ENCODE measurements at regions not wholly inside any gene's neighbourhood (a gene's known extent, or its start where the extent isn't known, plus 50 kb on each side); places are given as distances from the start of the nearest gene placed in this dataset.
"Not testable (repeated sequence)": the region's sequence is repeated elsewhere in the genome, so short reads cannot be mapped to it uniquely, and the experiment has no call there.

DNA sequence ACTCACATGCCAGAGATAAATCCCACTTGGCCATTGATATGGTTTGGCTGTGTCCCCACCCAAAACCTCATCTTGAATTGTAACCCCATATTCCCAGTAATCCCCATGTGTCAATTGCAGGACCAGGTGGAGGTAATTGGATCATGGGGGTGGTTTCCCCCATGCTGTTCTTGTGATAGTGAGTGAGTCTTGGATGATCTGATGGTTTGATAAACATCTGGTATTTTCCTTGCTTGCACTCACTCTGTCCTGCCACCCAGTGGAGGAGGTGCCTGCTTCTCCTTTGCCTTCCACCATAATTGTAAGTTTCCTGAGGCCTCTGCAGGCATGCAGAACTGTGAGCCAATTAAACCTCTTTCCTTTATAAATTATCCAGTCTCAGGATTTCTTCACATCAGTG is 50.4 kb upstream of the B3GAT2 start:
- in situ Hi-C loops (cut with HindIII; ENCODE audit: low sequenced_read_pairs): not testable (repeated sequence)

- in situ Hi-C loops (cut with HindIII; ENCODE audit: low sequenced_read_pairs): no loop called here
Observed at GRCh38 chr6:71011871-71012371, 55.1 kb upstream of the B3GAT2 start.

- in situ Hi-C loops (cut with HindIII; ENCODE audit: low sequenced_read_pairs): no loop called here
Observed at GRCh38 chr6:71012866-71013469, 56.1 kb upstream of the B3GAT2 start.

DNA sequence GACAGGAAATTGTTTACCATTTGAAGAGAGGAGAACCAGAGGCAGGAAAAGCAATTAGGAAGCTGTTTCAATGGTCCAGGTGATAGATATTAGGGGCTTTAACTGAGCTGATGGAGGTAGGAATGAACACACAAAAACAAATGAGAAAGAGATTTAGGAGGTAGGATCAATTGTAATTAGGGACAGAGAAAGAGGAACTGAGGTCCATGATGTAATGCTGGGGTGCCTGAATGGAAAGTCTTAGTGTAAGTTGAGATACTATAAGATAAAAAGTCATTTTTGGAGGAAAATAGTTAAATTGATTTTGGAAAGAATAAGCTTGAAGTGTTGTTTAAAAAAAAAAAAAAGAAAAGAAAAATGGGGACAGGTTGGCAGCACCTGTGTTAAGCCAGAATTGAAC is 58.5 kb upstream of the B3GAT2 start:
- in situ Hi-C loops (cut with HindIII; ENCODE audit: low sequenced_read_pairs): no loop called here

- in situ Hi-C loops (cut with HindIII; ENCODE audit: low sequenced_read_pairs): no loop called here
Observed at GRCh38 chr6:71028236-71028876, 71.5 kb upstream of the B3GAT2 start.

- in situ Hi-C loops (cut with HindIII; ENCODE audit: low sequenced_read_pairs): no loop called here
Observed at GRCh38 chr6:71028877-71029252, 72.0 kb upstream of the B3GAT2 start.

- in situ Hi-C loops (cut with HindIII; ENCODE audit: low sequenced_read_pairs): no loop called here
Observed at GRCh38 chr6:71029555-71029954, 72.7 kb upstream of the B3GAT2 start.

- in situ Hi-C loops (cut with HindIII; ENCODE audit: low sequenced_read_pairs): no loop called here
Observed at GRCh38 chr6:71031912-71032311, 75.1 kb upstream of the B3GAT2 start.

GRCh38 chr6:71033171-71033570 is 76.3 kb upstream of the B3GAT2 start:
- in situ Hi-C loops (cut with HindIII; ENCODE audit: low sequenced_read_pairs): no loop called here

- in situ Hi-C loops (cut with HindIII; ENCODE audit: low sequenced_read_pairs): no loop called here
Observed at GRCh38 chr6:71033890-71034289, 77.0 kb upstream of the B3GAT2 start.

GRCh38 chr6:71034563-71035345 is 77.9 kb upstream of the B3GAT2 start:
- in situ Hi-C loops (cut with HindIII; ENCODE audit: low sequenced_read_pairs): no loop called here

DNA sequence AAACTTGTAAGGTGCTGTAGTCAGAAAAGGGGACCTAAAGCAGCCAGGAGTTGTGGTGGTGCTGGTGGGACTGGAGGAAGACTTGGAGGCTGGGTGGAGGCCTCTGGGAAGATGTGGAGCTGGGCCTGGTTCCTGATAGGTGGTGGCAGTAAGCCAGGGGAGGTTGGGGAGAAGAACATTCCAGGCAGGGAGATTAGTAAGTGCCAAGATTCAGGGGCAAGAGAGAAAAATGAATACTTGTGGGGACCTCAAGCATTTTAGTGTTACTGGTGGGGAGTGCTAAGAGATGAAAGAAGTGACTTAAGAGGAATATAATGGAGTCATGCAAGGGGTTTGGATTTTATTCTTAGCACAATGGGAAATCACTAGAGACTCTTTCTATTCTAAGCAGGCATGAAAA is 79.0 kb upstream of the B3GAT2 start:
- in situ Hi-C loops (cut with HindIII; ENCODE audit: low sequenced_read_pairs): no loop called here

- in situ Hi-C loops (cut with HindIII; ENCODE audit: low sequenced_read_pairs): no loop called here
Observed at GRCh38 chr6:71038711-71039344, 82.0 kb upstream of the B3GAT2 start.

- in situ Hi-C loops (cut with HindIII; ENCODE audit: low sequenced_read_pairs): no loop called here
Observed at GRCh38 chr6:71040043-71040442, 83.2 kb upstream of the B3GAT2 start.

- in situ Hi-C loops (cut with HindIII; ENCODE audit: low sequenced_read_pairs): no loop called here
Observed at GRCh38 chr6:71040841-71041240, 84.0 kb upstream of the B3GAT2 start.

DNA sequence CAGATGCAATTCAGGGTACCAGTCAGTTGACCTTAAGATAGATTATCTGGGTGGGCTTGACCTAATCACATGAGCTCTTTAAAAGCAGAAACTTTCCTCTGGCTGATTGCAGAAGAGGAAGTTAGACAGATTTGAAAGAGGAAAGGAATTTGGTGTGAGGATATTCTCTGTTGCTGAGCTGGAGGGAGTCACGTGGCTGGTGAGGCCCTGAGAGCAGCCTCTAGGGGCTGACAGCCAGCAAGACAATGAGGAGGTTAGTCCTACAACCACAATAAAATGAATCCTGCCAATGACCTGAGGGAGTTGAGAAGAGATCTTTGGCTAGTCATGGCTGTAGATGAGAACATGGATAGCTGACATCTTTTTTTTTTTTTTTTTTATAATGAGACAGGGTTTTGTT is 87.0 kb upstream of the B3GAT2 start:
- in situ Hi-C loops (cut with HindIII; ENCODE audit: low sequenced_read_pairs): no loop called here

DNA sequence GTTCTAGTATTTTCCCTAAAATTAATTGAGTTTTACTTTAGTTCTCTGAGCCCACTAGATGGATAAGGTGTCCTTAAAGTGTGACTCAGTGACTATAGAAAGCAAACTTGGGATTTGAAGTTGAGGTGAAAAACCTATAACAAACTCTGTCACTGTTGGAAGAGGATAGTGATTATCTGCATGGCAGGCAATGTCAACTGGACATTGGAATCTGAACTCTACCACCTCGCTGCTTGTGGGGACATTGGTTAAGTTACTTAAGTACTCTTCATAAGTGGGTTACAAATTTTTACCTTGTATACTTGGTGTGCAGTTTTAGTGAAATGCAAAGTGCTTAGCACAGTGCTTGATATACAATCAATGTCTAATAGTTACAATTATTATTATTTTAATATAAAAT is 87.9 kb upstream of the B3GAT2 start:
- in situ Hi-C loops (cut with HindIII; ENCODE audit: low sequenced_read_pairs): no loop called here

- in situ Hi-C loops (cut with HindIII; ENCODE audit: low sequenced_read_pairs): no loop called here
Observed at GRCh38 chr6:71045296-71045695, 88.4 kb upstream of the B3GAT2 start.

- in situ Hi-C loops (cut with HindIII; ENCODE audit: low sequenced_read_pairs): no loop called here
Observed at GRCh38 chr6:71047417-71047816, 90.6 kb upstream of the B3GAT2 start.

- in situ Hi-C loops (cut with HindIII; ENCODE audit: low sequenced_read_pairs): no loop called here
Observed at GRCh38 chr6:71048320-71049164, 91.7 kb upstream of the B3GAT2 start.

Data from endothelial cell of hepatic sinusoid (primary cell).